WERI-Rb-1 (cell line): ENCODE measurements at regions not wholly inside any gene's neighbourhood (a gene's known extent, or its start where the extent isn't known, plus 50 kb on each side); places are given as distances from the start of the nearest gene placed in this dataset.

Source experiments
- DNase-seq: peaks from one replicate; pipeline ENCODE4 v3.0.0-alpha.2; 2020
- H3K27ac ChIP-seq: fragments of 250-450 bp; sonication (Bioruptor Pico); 2 replicates; pipeline ENCODE4 v1.5.1; 2020; ENCODE audit warnings: mild to moderate bottlenecking, moderate library complexity
- H3K27me3 ChIP-seq: fragments of 250-450 bp; sonication (Bioruptor Pico); 2 replicates; pipeline ENCODE4 v1.5.1; 2021; ENCODE audit warnings: mild to moderate bottlenecking, low read depth, moderate library complexity; ENCODE audit not compliant: insufficient read depth, severe bottlenecking
- H3K36me3 ChIP-seq: fragments of 250-450 bp; sonication (Bioruptor Pico); 2 replicates; pipeline ENCODE4 v1.5.1; 2020; ENCODE audit warnings: mild to moderate bottlenecking, moderate library complexity
- H3K4me3 ChIP-seq: 2 replicates; pipeline ENCODE4 v1.5.1; 2011; ENCODE audit warnings: low read depth, mild to moderate bottlenecking, control low read depth, low read length
- H3K9me3 ChIP-seq: fragments of 250-450 bp; sonication (Bioruptor Pico); 2 replicates; pipeline ENCODE4 v1.5.1; 2021; ENCODE audit warnings: mild to moderate bottlenecking, moderate library complexity; ENCODE audit not compliant: severe bottlenecking
- TF ChIP-seq, protein P1 (sequence below): IDR thresholded peaks from 2 replicates; pipeline ENCODE4 v1.5.1; 2011; ENCODE audit warnings: low read depth, mild to moderate bottlenecking, control low read depth, inconsistent platforms, low read length

DNA sequence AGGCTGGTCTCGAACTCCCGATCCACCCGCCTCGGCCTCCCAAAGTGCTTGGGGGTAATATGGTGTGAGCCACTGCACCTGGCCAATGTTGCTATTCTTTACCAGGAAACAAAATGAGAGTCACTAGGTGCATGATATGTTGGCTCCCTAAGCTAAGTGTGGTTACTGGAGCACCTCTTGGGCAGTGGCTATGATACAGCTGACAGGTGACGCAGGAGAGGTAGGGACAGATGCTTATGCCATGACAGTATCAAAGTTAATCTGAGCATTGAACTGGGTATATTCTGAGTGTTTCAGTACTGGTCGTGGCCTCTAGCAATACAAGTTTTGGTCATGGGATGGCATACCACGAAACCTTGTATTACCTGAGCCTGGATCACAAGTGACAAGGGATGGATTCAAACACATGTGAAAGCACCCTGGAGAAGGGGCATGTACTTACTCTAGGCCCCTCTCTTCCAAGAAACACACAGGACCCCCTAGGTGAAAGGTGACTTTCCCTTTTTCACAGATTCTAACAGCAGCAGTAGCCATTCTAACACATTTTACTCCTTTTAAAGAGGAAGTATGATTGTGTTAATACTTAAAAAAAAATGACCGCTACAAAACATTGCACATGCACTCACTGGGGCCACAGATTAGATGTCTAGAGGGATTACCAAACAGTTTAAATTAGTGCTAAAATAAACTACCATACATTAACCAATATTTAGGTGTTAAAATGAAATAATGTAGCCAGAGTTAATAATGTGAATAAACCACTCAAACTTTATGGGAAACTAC lies 467.3 kb downstream of the SHQ1 start:
- TF ChIP-seq, protein P1, sequence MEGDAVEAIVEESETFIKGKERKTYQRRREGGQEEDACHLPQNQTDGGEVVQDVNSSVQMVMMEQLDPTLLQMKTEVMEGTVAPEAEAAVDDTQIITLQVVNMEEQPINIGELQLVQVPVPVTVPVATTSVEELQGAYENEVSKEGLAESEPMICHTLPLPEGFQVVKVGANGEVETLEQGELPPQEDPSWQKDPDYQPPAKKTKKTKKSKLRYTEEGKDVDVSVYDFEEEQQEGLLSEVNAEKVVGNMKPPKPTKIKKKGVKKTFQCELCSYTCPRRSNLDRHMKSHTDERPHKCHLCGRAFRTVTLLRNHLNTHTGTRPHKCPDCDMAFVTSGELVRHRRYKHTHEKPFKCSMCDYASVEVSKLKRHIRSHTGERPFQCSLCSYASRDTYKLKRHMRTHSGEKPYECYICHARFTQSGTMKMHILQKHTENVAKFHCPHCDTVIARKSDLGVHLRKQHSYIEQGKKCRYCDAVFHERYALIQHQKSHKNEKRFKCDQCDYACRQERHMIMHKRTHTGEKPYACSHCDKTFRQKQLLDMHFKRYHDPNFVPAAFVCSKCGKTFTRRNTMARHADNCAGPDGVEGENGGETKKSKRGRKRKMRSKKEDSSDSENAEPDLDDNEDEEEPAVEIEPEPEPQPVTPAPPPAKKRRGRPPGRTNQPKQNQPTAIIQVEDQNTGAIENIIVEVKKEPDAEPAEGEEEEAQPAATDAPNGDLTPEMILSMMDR: no peak
- Histone ChIP-seq H3K27me3 (no peaks in the 10 kb centered on the region), H3K4me3 (no peak overlapping the region), H3K36me3 (peaks cover 30% of the 10 kb centered on the region), H3K9me3 (no peaks in the 10 kb centered on the region), H3K27ac (peak overlapping the region; percentile 32)
- DNase-seq: no peak

GRCh38 chr3:72380193-72380592 lies 468.1 kb downstream of the SHQ1 start:
- TF ChIP-seq, protein P1: no peak
- H3K36me3 ChIP-seq: peaks cover 35% of the 10 kb centered on the region
- H3K27ac ChIP-seq: peak overlapping the region; percentile 32
- no peak for DNase-seq
- no peaks in the 10 kb centered on the region for H3K27me3 ChIP-seq
- no peak overlapping the region for H3K4me3 ChIP-seq
- H3K9me3 ChIP-seq: no peaks in the 10 kb centered on the region

DNA sequence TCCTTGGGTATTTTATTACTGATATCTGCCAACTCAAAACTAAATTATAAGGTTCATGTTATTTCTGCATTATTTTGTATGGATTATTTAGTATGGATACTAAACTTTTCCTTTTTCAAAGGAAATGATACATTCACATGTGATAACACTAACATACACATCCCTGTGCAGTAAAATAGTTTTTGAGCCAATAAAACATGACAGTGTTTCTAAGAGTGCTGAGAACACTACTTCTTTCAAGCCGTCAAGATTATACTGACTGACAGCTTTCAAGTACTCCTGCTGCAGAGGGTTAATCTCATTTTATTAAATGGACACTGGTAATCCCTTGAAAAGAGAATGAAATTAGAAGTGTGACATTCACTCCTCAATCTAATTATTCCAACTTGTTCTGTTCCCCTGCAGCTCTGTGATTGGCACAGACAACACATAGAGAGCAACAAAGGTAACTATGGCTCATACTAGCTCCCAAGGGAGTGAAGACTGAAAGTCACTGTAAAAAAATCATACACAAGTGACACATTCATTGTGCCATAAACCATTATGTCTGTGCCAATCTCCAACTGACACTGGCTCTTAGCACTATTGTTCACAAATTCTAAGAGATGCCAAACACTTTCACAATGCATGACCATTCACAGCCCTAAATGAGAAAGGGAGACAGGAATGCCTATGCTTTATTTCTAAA lies 468.6 kb downstream of the SHQ1 start:
- TF ChIP-seq, protein P1: no peak
- H3K9me3 ChIP-seq: no peaks in the 10 kb centered on the region
- DNase-seq: no peak
- H3K27ac ChIP-seq: peak overlapping the region; percentile 32
- H3K27me3 ChIP-seq: no peaks in the 10 kb centered on the region
- peaks cover 40% of the 10 kb centered on the region for H3K36me3 ChIP-seq
- no peak overlapping the region for H3K4me3 ChIP-seq

- H3K4me3 ChIP-seq: no peak overlapping the region
- DNase-seq: no peak
Measured at GRCh38 chr3:72378287-72378686, 470.0 kb downstream of the SHQ1 start.

GRCh38 chr3:72376956-72377710 lies 471.1 kb downstream of the SHQ1 start:
- no peak for DNase-seq
- Histone ChIP-seq H3K9me3 (no peaks in the 10 kb centered on the region), H3K27me3 (no peaks in the 10 kb centered on the region), H3K4me3 (no peak overlapping the region), H3K36me3 (peaks cover 50% of the 10 kb centered on the region), H3K27ac (no peak overlapping the region)
- TF ChIP-seq, protein P1: no peak

More at GRCh38 chr3:72378287-72378686, 470.0 kb downstream of the SHQ1 start:
- Histone ChIP-seq H3K27ac (0 out of 2 replicates have a peak overlapping the region, but pooled peaks have one; percentile 40), H3K36me3 (peaks cover 50% of the 10 kb centered on the region), H3K9me3 (no peaks in the 10 kb centered on the region), H3K27me3 (no peaks in the 10 kb centered on the region)
- TF ChIP-seq, protein P1: no peak
